Liver (tissue), 8 donors: ENCODE measurements at regions not wholly inside any gene's neighbourhood (a gene's known extent, or its start where the extent isn't known, plus 50 kb on each side); places are given as distances from the start of the nearest gene placed in this dataset.

ENCODE experiments used
- DNase-seq: peaks from one replicate; pipeline ENCODE4 v3.0.0-alpha.2; 2017; ENCODE audit warnings: low spot score
- H3K27ac ChIP-seq, 2 donors: one replicate each; pipeline ENCODE4 v1.7.0; 2013; ENCODE audit warnings: inconsistent platforms in 2 of 2, low read length in 2 of 2, control low read depth in 1 of 2, low read depth in 1 of 2, mild to moderate bottlenecking in 1 of 2
- H3K27me3 ChIP-seq, 4 donors: one replicate each; pipeline versions ENCODE4 v1.6.1 to v1.7.0; 2013; ENCODE audit warnings: low read length in 3 of 4, inconsistent platforms in 1 of 4, mild to moderate bottlenecking in 1 of 4, moderate library complexity in 1 of 4; ENCODE audit not compliant: control insufficient read depth in 4 of 4, insufficient read depth in 4 of 4
- H3K36me3 ChIP-seq, 4 donors: one replicate each; pipeline versions ENCODE4 v1.6.1 to v1.7.0; 2013; ENCODE audit warnings: low read length in 3 of 4, mild to moderate bottlenecking in 3 of 4, low read depth in 1 of 4, moderate library complexity in 1 of 4; ENCODE audit not compliant: control insufficient read depth in 4 of 4, insufficient read depth in 3 of 4
- H3K4me1 ChIP-seq, 4 donors: one replicate each; pipeline versions ENCODE4 v1.6.1 to v1.7.0; 2013; ENCODE audit warnings: low read length in 3 of 4, mild to moderate bottlenecking in 3 of 4, moderate library complexity in 1 of 4; ENCODE audit not compliant: control insufficient read depth in 4 of 4, insufficient read depth in 4 of 4
- H3K4me3 ChIP-seq, 3 donors: one replicate each; pipeline versions ENCODE4 v1.6.1 to v1.7.0; 2013; ENCODE audit warnings: low read length in 3 of 3, control low read depth in 1 of 3, low read depth in 1 of 3, mild to moderate bottlenecking in 1 of 3
- H3K9ac ChIP-seq, 2 donors: one replicate each; pipeline ENCODE4 v1.7.0; 2013; ENCODE audit warnings: low read length in 2 of 2, mild to moderate bottlenecking in 2 of 2, moderate library complexity in 2 of 2, control low read depth in 1 of 2, low read depth in 1 of 2
- H3K9me3 ChIP-seq, 4 donors: one replicate each; pipeline versions ENCODE4 v1.6.1 to v1.7.0; 2013; ENCODE audit warnings: low read length in 3 of 4; ENCODE audit not compliant: control insufficient read depth in 4 of 4
- EGR1 ChIP-seq, 2 donors: IDR thresholded peaks; 2 replicates each; pipeline ENCODE4 v1.6.1; 2016 to 2018; ENCODE audit warnings: antibody characterized with exemption in 2 of 2, low read depth in 2 of 2
- FOXA2 ChIP-seq: IDR thresholded peaks from 2 replicates; pipeline ENCODE4 v1.6.1; 2016; ENCODE audit warnings: antibody characterized with exemption
- GABPA ChIP-seq, 2 donors: IDR thresholded peaks in 1 of 2; conservative IDR thresholded peaks in 1 of 2; 2 replicates each; pipeline ENCODE4 v1.6.1; 2016; ENCODE audit warnings: antibody characterized with exemption in 2 of 2, mild to moderate bottlenecking in 1 of 2, moderate library complexity in 1 of 2
- HNF4A ChIP-seq, 2 donors: conservative IDR thresholded peaks; 2 replicates each; pipeline ENCODE4 v1.6.1; 2016; ENCODE audit warnings: antibody characterized with exemption in 2 of 2, mild to moderate bottlenecking in 2 of 2
- HNF4G ChIP-seq: IDR thresholded peaks from 2 replicates; pipeline ENCODE4 v1.6.1; 2016; ENCODE audit warnings: antibody characterized with exemption
- JUND ChIP-seq, 2 donors: IDR thresholded peaks; 2 replicates each; pipeline ENCODE4 v1.6.1; 2016; ENCODE audit warnings: antibody characterized with exemption in 2 of 2
- NR2F2 ChIP-seq: IDR thresholded peaks from 2 replicates; pipeline ENCODE4 v1.6.1; 2016; ENCODE audit warnings: antibody characterized with exemption
- RAD21 ChIP-seq, 2 donors: IDR thresholded peaks; 2 replicates each; pipeline ENCODE4 v1.6.1; 2016; ENCODE audit warnings: antibody characterized with exemption in 2 of 2, mild to moderate bottlenecking in 2 of 2
- RXRA ChIP-seq, 2 donors: IDR thresholded peaks; 2 replicates each; pipeline ENCODE4 v1.6.1; 2017 to 2018; ENCODE audit warnings: antibody characterized with exemption in 2 of 2, mild to moderate bottlenecking in 1 of 2
- SP1 ChIP-seq: IDR thresholded peaks from 2 replicates; pipeline ENCODE4 v1.6.1; 2018; ENCODE audit warnings: antibody characterized with exemption, mild to moderate bottlenecking
- TAF1 ChIP-seq: conservative IDR thresholded peaks from 2 replicates; pipeline ENCODE4 v1.6.1; 2016; ENCODE audit warnings: antibody characterized with exemption, mild to moderate bottlenecking
- YY1 ChIP-seq: IDR thresholded peaks from 2 replicates; pipeline ENCODE4 v1.6.1; 2016; ENCODE audit warnings: antibody characterized with exemption, mild to moderate bottlenecking
- WGBS: extraction: QIAGEN DNeasy Blood & Tissue Kit; methylation state at CpG from one replicate; pipeline ENCODE4 v1.1.7; 2013; 5-methylcytosine and 5-hydroxymethylcytosine counted together
- TF ChIP-seq, protein P1 (sequence below): IDR thresholded peaks from 2 replicates; pipeline ENCODE4 v1.6.1; 2016; ENCODE audit warnings: antibody characterized with exemption
- TF ChIP-seq, protein P2 (sequence below): IDR thresholded peaks from 2 replicates; pipeline ENCODE4 v1.6.1; 2016; ENCODE audit warnings: antibody characterized with exemption
- TF ChIP-seq, protein P3 (sequence below): fragments of 150-350 bp; IDR thresholded peaks from 2 replicates; pipeline ENCODE4 v1.5.1; 2017; ENCODE audit warnings: improper control_type of control experiment, low read depth, low read length; ENCODE audit not compliant: missing input control
- TF ChIP-seq, protein P4 (sequence below): IDR thresholded peaks from 2 replicates; pipeline ENCODE4 v1.6.1; 2016; ENCODE audit warnings: antibody characterized with exemption
- TF ChIP-seq, protein P5 (sequence below): IDR thresholded peaks from 2 replicates; pipeline ENCODE4 v1.6.1; 2016; ENCODE audit warnings: antibody characterized with exemption, mild to moderate bottlenecking
- donor health status: healthy.
- donor health status: healthy.
- donor health status: healthy.
- donor health status: healthy.
- donor health status: healthy.

DNA sequence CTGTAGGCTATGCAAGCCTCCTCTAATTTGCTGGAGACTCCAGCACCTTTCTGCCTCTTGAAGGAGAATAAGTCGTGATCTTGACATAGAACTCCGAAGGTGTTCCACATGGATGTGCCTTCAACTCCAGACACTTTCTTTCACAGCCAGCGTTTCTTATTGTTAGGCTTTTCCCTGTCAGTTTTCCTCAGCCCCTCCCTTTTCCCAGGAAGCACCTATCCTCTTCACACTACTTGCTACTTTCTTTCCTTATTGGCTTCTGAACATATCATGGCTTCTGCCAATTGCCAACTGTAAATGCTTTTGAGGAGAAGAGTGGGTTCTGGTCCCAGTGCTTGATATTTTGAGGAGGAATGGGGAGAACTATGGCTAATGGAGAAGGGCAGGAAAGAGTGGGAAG is 216.3 kb upstream of the PGR start (continued):
- TF ChIP-seq, protein P1, sequence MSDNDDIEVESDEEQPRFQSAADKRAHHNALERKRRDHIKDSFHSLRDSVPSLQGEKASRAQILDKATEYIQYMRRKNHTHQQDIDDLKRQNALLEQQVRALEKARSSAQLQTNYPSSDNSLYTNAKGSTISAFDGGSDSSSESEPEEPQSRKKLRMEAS: no peak
- TF ChIP-seq RXRA (IDR thresholded peaks at IDR 0.05) (no peak), YY1 (no peak), GABPA (IDR thresholded peaks at IDR 0.05 in 1 of 2, conservative IDR thresholded peaks at IDR 0.05 in 1 of 2) (no peak)
- TF ChIP-seq, protein P2, sequence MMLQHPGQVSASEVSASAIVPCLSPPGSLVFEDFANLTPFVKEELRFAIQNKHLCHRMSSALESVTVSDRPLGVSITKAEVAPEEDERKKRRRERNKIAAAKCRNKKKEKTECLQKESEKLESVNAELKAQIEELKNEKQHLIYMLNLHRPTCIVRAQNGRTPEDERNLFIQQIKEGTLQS: no peak

DNA sequence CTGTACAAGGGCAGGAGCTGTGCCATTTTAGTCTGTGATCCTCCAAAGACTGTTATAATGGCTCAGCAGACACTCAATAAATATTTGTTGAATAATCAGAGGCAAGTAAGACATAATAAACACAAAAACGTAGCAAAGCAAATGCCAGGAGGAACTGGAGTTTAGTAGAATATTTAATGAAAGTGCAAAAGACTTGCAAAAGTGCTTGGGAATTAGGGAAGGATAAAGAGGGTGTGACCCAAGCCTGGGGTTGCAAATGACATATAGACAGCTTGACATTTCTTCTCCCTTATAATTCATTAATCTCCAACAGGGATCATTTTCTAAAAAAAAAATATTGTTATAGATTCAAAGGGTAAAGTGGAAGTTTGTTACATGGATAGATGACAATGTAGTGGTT is 212.7 kb upstream of the PGR start:
- Histone ChIP-seq H3K27me3 (peaks cover 0 to 4% (median 0%) of the 10 kb centered on the region in 4 donors), H3K36me3 (no peaks in the 10 kb centered on the region), H3K27ac (no peak overlapping the region), H3K4me3 (no peak overlapping the region), H3K4me1 (no peaks in the 10 kb centered on the region), H3K9me3 (peaks cover 0 to 2% (median 0%) of the 10 kb centered on the region in 4 donors), H3K9ac (no peak overlapping the region)
- DNase-seq: no peak
- TF ChIP-seq, protein P3, sequence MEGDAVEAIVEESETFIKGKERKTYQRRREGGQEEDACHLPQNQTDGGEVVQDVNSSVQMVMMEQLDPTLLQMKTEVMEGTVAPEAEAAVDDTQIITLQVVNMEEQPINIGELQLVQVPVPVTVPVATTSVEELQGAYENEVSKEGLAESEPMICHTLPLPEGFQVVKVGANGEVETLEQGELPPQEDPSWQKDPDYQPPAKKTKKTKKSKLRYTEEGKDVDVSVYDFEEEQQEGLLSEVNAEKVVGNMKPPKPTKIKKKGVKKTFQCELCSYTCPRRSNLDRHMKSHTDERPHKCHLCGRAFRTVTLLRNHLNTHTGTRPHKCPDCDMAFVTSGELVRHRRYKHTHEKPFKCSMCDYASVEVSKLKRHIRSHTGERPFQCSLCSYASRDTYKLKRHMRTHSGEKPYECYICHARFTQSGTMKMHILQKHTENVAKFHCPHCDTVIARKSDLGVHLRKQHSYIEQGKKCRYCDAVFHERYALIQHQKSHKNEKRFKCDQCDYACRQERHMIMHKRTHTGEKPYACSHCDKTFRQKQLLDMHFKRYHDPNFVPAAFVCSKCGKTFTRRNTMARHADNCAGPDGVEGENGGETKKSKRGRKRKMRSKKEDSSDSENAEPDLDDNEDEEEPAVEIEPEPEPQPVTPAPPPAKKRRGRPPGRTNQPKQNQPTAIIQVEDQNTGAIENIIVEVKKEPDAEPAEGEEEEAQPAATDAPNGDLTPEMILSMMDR: no peak
- TF ChIP-seq JUND (IDR thresholded peaks at IDR 0.05): no peak
- TF ChIP-seq FOXA2: no peak
- TF ChIP-seq EGR1 (IDR thresholded peaks at IDR 0.05; ENCODE audit: low read depth in 2 of 2): no peak
- no peak for TF ChIP-seq TAF1
- TF ChIP-seq SP1: no peak
- no peak for TF ChIP-seq NR2F2
- TF ChIP-seq, protein P4, sequence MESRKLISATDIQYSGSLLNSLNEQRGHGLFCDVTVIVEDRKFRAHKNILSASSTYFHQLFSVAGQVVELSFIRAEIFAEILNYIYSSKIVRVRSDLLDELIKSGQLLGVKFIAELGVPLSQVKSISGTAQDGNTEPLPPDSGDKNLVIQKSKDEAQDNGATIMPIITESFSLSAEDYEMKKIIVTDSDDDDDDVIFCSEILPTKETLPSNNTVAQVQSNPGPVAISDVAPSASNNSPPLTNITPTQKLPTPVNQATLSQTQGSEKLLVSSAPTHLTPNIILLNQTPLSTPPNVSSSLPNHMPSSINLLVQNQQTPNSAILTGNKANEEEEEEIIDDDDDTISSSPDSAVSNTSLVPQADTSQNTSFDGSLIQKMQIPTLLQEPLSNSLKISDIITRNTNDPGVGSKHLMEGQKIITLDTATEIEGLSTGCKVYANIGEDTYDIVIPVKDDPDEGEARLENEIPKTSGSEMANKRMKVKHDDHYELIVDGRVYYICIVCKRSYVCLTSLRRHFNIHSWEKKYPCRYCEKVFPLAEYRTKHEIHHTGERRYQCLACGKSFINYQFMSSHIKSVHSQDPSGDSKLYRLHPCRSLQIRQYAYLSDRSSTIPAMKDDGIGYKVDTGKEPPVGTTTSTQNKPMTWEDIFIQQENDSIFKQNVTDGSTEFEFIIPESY: no peak
- TF ChIP-seq HNF4G: no peak
- TF ChIP-seq HNF4A (conservative IDR thresholded peaks at IDR 0.05): no peak
- TF ChIP-seq, protein P1: no peak
- TF ChIP-seq RAD21 (IDR thresholded peaks at IDR 0.05): no peak
- TF ChIP-seq, protein P2: no peak
- TF ChIP-seq, protein P5, sequence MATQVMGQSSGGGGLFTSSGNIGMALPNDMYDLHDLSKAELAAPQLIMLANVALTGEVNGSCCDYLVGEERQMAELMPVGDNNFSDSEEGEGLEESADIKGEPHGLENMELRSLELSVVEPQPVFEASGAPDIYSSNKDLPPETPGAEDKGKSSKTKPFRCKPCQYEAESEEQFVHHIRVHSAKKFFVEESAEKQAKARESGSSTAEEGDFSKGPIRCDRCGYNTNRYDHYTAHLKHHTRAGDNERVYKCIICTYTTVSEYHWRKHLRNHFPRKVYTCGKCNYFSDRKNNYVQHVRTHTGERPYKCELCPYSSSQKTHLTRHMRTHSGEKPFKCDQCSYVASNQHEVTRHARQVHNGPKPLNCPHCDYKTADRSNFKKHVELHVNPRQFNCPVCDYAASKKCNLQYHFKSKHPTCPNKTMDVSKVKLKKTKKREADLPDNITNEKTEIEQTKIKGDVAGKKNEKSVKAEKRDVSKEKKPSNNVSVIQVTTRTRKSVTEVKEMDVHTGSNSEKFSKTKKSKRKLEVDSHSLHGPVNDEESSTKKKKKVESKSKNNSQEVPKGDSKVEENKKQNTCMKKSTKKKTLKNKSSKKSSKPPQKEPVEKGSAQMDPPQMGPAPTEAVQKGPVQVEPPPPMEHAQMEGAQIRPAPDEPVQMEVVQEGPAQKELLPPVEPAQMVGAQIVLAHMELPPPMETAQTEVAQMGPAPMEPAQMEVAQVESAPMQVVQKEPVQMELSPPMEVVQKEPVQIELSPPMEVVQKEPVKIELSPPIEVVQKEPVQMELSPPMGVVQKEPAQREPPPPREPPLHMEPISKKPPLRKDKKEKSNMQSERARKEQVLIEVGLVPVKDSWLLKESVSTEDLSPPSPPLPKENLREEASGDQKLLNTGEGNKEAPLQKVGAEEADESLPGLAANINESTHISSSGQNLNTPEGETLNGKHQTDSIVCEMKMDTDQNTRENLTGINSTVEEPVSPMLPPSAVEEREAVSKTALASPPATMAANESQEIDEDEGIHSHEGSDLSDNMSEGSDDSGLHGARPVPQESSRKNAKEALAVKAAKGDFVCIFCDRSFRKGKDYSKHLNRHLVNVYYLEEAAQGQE: no peak
- no peak for TF ChIP-seq YY1
- 24% methylated on average over 1 of the region's 1 CpG for WGBS
